Upper lobe of right lung (tissue), 1 donor: ENCODE measurements at regions not wholly inside any gene's neighbourhood (a gene's known extent, or its start where the extent isn't known, plus 50 kb on each side); places are given as distances from the start of the nearest gene placed in this dataset.
A peak's percentile ranks its signal among the peaks of the same experiment; 100 is the strongest.

Experiments
- ATAC-seq: fragments of 200-7000 bp; cut with Tn5 transposase; one replicate; pipeline ENCODE4 v1.9.1; 2020; ENCODE audit warnings: mild to moderate bottlenecking, moderate library complexity
- DNase-seq: peaks from one replicate; pipeline ENCODE4 v3.0.0-alpha.2; 2020
- H3K27ac ChIP-seq: fragments of 200-600 bp; one replicate; pipeline ENCODE4 v1.8.0; 2022
- H3K27me3 ChIP-seq: fragments of 200-600 bp; one replicate; pipeline ENCODE4 v1.8.0; 2022; ENCODE audit warnings: mild to moderate bottlenecking
- H3K36me3 ChIP-seq: fragments of 200-600 bp; one replicate; pipeline ENCODE4 v1.8.0; 2022
- H3K4me1 ChIP-seq: fragments of 200-600 bp; one replicate; pipeline ENCODE4 v1.8.0; 2022
- H3K4me3 ChIP-seq: fragments of 200-600 bp; one replicate; pipeline ENCODE4 v1.8.0; 2022; ENCODE audit warnings: mild to moderate bottlenecking
- H3K9me3 ChIP-seq: fragments of 200-600 bp; one replicate; pipeline ENCODE4 v1.8.0; 2022
- CTCF ChIP-seq: fragments of 200-600 bp; IDR thresholded peaks from one replicate; pipeline ENCODE4 v1.8.0; 2022; ENCODE audit warnings: antibody characterized with exemption
- intact Hi-C: fragments of 100-400 bp; cut with DNase I; formaldehyde crosslinking; loops from one replicate; pipeline ENCODE4 v1.11.0; 2022
- donor health status: DM: no; HTN: yes; CAD: no; lungs with severe emphysema.

GRCh38 chr7:67553378-67553777 lies 556.7 kb downstream of the TYW1 start:
- DNase-seq: no peak
- no peak for TF ChIP-seq CTCF
- H3K9me3 ChIP-seq: no peaks in the 10 kb centered on the region
- H3K27me3 ChIP-seq: no peaks in the 10 kb centered on the region
- H3K4me1 ChIP-seq: no peaks in the 10 kb centered on the region
- H3K36me3 ChIP-seq: no peaks in the 10 kb centered on the region
- H3K27ac ChIP-seq: no peak overlapping the region
- intact Hi-C loops: no loop called here
- peak; percentile 72 for ATAC-seq
- no peak overlapping the region for H3K4me3 ChIP-seq

GRCh38 chr7:67554986-67555385 lies 558.4 kb downstream of the TYW1 start:
- no peak for ATAC-seq
- Histone ChIP-seq H3K36me3 (no peaks in the 10 kb centered on the region), H3K4me3 (no peak overlapping the region), H3K9me3 (no peaks in the 10 kb centered on the region), H3K27me3 (no peaks in the 10 kb centered on the region), H3K4me1 (no peaks in the 10 kb centered on the region), H3K27ac (no peak overlapping the region)
- intact Hi-C loops: no loop called here
- TF ChIP-seq CTCF: no peak
- DNase-seq: no peak

GRCh38 chr7:67564959-67565358 lies 568.3 kb downstream of the TYW1 start:
- intact Hi-C loops: no loop called here
- Histone ChIP-seq H3K4me3 (no peak overlapping the region), H3K27ac (no peak overlapping the region), H3K4me1 (no peaks in the 10 kb centered on the region), H3K27me3 (no peaks in the 10 kb centered on the region), H3K9me3 (no peaks in the 10 kb centered on the region), H3K36me3 (no peaks in the 10 kb centered on the region)
- no peak for TF ChIP-seq CTCF
- no peak for ATAC-seq
- no peak for DNase-seq

- Histone ChIP-seq H3K4me3 (no peak overlapping the region), H3K27me3 (no peaks in the 10 kb centered on the region), H3K36me3 (no peaks in the 10 kb centered on the region), H3K27ac (no peak overlapping the region), H3K4me1 (no peaks in the 10 kb centered on the region), H3K9me3 (no peaks in the 10 kb centered on the region)
- no peak for ATAC-seq
- DNase-seq: no peak
- no peak for TF ChIP-seq CTCF
- intact Hi-C loops: no loop called here
These were observed 569.5 kb downstream of the TYW1 start for GRCh38 chr7:67566101-67566500.

- intact Hi-C loops: no loop called here
- H3K4me1 ChIP-seq: no peaks in the 10 kb centered on the region
- no peak for ATAC-seq
- no peaks in the 10 kb centered on the region for H3K36me3 ChIP-seq
- no peak for TF ChIP-seq CTCF
- no peaks in the 10 kb centered on the region for H3K27me3 ChIP-seq
- DNase-seq: no peak
- no peaks in the 10 kb centered on the region for H3K9me3 ChIP-seq
- no peak overlapping the region for H3K27ac ChIP-seq
- no peak overlapping the region for H3K4me3 ChIP-seq
These were observed 574.5 kb downstream of the TYW1 start for GRCh38 chr7:67571026-67571545.

- Histone ChIP-seq H3K36me3 (no peaks in the 10 kb centered on the region), H3K27me3 (no peaks in the 10 kb centered on the region), H3K4me1 (no peaks in the 10 kb centered on the region), H3K27ac (no peak overlapping the region), H3K4me3 (no peak overlapping the region), H3K9me3 (no peaks in the 10 kb centered on the region)
- TF ChIP-seq CTCF: no peak
- intact Hi-C loops: no loop called here
- DNase-seq (no peak), ATAC-seq (no peak)
These were observed 577.0 kb downstream of the TYW1 start for GRCh38 chr7:67573639-67574038.
